ENCODE measurements at regions not wholly inside any gene's neighbourhood (a gene's known extent, or its start where the extent isn't known, plus 50 kb on each side); places are given as distances from the start of the nearest gene placed in this dataset.

DNA sequence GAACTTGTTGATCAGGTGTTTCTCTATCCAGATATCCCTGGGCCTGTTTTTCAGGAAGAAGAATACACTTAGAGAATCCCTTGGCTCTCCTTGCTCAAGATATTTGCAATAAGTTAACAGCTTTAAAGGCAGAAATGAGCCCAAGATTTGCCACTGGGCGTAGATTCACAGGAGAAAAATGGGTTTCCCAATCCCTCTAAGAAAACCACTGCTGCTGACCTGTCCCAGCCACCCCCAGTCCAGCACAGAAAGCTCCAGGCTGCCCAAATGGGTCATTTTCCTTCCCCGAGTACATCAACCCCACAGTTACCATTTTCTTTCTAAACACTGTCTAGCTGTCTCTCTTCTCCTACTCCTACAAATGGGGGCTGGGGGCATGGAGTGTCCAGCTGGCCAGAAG, 67.3 kb downstream of the ANKRD60 start:
- no peak overlapping the region for H4K5ac ChIP-seq (ENCODE audit: low read depth, low read length)
- no peak overlapping the region for H3K14ac ChIP-seq (replicated peaks; ENCODE audit: low read depth, low read length)
- H3K18ac ChIP-seq (ENCODE audit: low read depth, low read length): no peak overlapping the region
- no peaks in the 10 kb centered on the region for H3K9me3 ChIP-seq (ENCODE audit: control insufficient read depth, insufficient read depth, low read length)
- CTCF ChIA-PET: no interaction called here
- H3K9me1 ChIP-seq (ENCODE audit: insufficient read depth, low read length): no peaks in the 10 kb centered on the region
- no peak overlapping the region for H3K4me3 ChIP-seq (ENCODE audit: insufficient read depth, low read depth, low read length)
- H3K27me3 ChIP-seq (ENCODE audit: control insufficient read depth, insufficient read depth, low read length): peaks cover 1% of the 10 kb centered on the region; the same call in 1 of the 2 replicates
- H2AFZ ChIP-seq (replicated peaks; ENCODE audit: low read length, poor library complexity): no peak overlapping the region
- ATAC-seq (ENCODE audit: low read depth): no peak
- whole genome bisulfite sequencing, 2 experiments (ENCODE audit: extremely low coverage in 2 of 2, insufficient read length in 1 of 2): 78% methylated on average over 1 of the region's 2 CpGs; no CpG with 5 or more reads in 1 of the 2 experiments
- no peak for DNase-seq
- H2BK15ac ChIP-seq (ENCODE audit: low read depth, low read length): no peak overlapping the region
- H2BK20ac ChIP-seq (ENCODE audit: low read depth, low read length): no peak overlapping the region
- no peaks in the 10 kb centered on the region for H3K79me1 ChIP-seq (ENCODE audit: low read depth in 1 of 2, low read length in 2 of 2)
- no peak overlapping the region for H3K4ac ChIP-seq (ENCODE audit: low read depth, low read length)
- H3K4me2 ChIP-seq (ENCODE audit: low read depth, low read length): no peak overlapping the region
- POLR2A ChIA-PET (ENCODE audit: unreplicated experiment): no interaction called here
- BruUV-seq (replicated peaks): no TSS peak
- no peak overlapping the region for H3K9ac ChIP-seq (ENCODE audit: low read depth, low read length)
- H2BK120ac ChIP-seq (ENCODE audit: low read depth, low read length): no peak overlapping the region
- no peaks in the 10 kb centered on the region for H4K20me1 ChIP-seq (ENCODE audit: insufficient read depth, low read length)
- intact Hi-C loops (cut with micrococcal nuclease) (no loop called here), dilution Hi-C loops (cut with HindIII; ENCODE audit: low sequenced_read_pairs, unreplicated experiment) (no loop called here), in situ Hi-C loops (cut with MboI; ENCODE audit: low sequenced_read_pairs) (no loop called here)
- H3K27ac ChIP-seq (ENCODE audit: insufficient read depth, low read length): no peak overlapping the region
- H2AK5ac ChIP-seq (ENCODE audit: low read depth, low read length): no peak overlapping the region
- no peak overlapping the region for H2BK5ac ChIP-seq (ENCODE audit: low read depth, low read length, poor library complexity, severe bottlenecking)
- no peaks in the 10 kb centered on the region for H3K36me3 ChIP-seq (ENCODE audit: control insufficient read depth, insufficient read depth, low read length)
- no peak overlapping the region for H4K91ac ChIP-seq (ENCODE audit: insufficient read depth, low read depth, low read length)
- no peak overlapping the region for H3K56ac ChIP-seq (ENCODE audit: extremely low read depth, insufficient read depth, low read length)
- no peak overlapping the region for H4K8ac ChIP-seq (ENCODE audit: low read depth in 2 of 2, low read length in 2 of 2)
- no peak overlapping the region for H3K23ac ChIP-seq (ENCODE audit: low read depth, low read length)
- TF ChIP-seq USF2 (IDR thresholded peaks at IDR 0.05; ENCODE audit: low read depth, low read length) (no peak), CHD1 (IDR thresholded peaks at IDR 0.05; ENCODE audit: low read depth, low read length) (no peak), RAD21 (IDR thresholded peaks at IDR 0.05; ENCODE audit: low read length) (no peak), FOS (IDR thresholded peaks at IDR 0.05; ENCODE audit: low read depth, low read length) (no peak), POLR2A (IDR thresholded peaks at IDR 0.05; ENCODE audit: low read depth, low read length) (no peak), SMC3 (IDR thresholded peaks at IDR 0.05; ENCODE audit: low read depth, low read length) (no peak), RFX5 (IDR thresholded peaks at IDR 0.05; ENCODE audit: low read depth, low read length) (no peak), MAFK (IDR thresholded peaks at IDR 0.05; ENCODE audit: low read depth, low read length) (no peak), MAZ (IDR thresholded peaks at IDR 0.05; ENCODE audit: borderline replicate concordance, low read depth, low read length) (no peak), NFE2L2 (IDR thresholded peaks at IDR 0.05; ENCODE audit: low read depth, low read length) (no peak), MXI1 (IDR thresholded peaks at IDR 0.05; ENCODE audit: borderline replicate concordance, low read depth, low read length) (no peak), CEBPB (IDR thresholded peaks at IDR 0.05; ENCODE audit: low read depth, low read length) (no peak), BHLHE40 (IDR thresholded peaks at IDR 0.05; ENCODE audit: low read depth, low read length) (no peak), RCOR1 (IDR thresholded peaks at IDR 0.05; ENCODE audit: insufficient replicate concordance, low read length) (no peak)
- TF ChIP-seq, protein P1, sequence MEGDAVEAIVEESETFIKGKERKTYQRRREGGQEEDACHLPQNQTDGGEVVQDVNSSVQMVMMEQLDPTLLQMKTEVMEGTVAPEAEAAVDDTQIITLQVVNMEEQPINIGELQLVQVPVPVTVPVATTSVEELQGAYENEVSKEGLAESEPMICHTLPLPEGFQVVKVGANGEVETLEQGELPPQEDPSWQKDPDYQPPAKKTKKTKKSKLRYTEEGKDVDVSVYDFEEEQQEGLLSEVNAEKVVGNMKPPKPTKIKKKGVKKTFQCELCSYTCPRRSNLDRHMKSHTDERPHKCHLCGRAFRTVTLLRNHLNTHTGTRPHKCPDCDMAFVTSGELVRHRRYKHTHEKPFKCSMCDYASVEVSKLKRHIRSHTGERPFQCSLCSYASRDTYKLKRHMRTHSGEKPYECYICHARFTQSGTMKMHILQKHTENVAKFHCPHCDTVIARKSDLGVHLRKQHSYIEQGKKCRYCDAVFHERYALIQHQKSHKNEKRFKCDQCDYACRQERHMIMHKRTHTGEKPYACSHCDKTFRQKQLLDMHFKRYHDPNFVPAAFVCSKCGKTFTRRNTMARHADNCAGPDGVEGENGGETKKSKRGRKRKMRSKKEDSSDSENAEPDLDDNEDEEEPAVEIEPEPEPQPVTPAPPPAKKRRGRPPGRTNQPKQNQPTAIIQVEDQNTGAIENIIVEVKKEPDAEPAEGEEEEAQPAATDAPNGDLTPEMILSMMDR (conservative IDR thresholded peaks at IDR 0.05; ENCODE audit: low read depth, low read length): no peak
- TF ChIP-seq, protein P2, sequence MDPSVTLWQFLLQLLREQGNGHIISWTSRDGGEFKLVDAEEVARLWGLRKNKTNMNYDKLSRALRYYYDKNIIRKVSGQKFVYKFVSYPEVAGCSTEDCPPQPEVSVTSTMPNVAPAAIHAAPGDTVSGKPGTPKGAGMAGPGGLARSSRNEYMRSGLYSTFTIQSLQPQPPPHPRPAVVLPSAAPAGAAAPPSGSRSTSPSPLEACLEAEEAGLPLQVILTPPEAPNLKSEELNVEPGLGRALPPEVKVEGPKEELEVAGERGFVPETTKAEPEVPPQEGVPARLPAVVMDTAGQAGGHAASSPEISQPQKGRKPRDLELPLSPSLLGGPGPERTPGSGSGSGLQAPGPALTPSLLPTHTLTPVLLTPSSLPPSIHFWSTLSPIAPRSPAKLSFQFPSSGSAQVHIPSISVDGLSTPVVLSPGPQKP (IDR thresholded peaks at IDR 0.05; ENCODE audit: borderline replicate concordance, low read depth, low read length): no peak
- H2AK9ac ChIP-seq (replicated peaks; ENCODE audit: low read depth, low read length, poor library complexity): no peak overlapping the region
- no peaks in the 10 kb centered on the region; the same call in 1 of the 2 replicates for H3K4me1 ChIP-seq (ENCODE audit: control insufficient read depth, insufficient read depth, low read length)

Measured in IMR-90 (cell line).